ENCODE measurements at regions not wholly inside any gene's neighbourhood (a gene's known extent, or its start where the extent isn't known, plus 50 kb on each side); places are given as distances from the start of the nearest gene placed in this dataset.

GRCh38 chr4:112975567-112976355 lies 73.7 kb upstream of the ANK2 start:
- H3K4me3 ChIP-seq (ENCODE audit: control extremely low read depth in 1 of 5, extremely low read depth in 1 of 5, insufficient read depth in 1 of 5, low read depth in 2 of 5, low read length in 4 of 5): no peak overlapping the region
- Mint-ChIP-seq H3K4me3 (no peak overlapping the region), H3K27ac (no peak overlapping the region), H3K27me3 (no peaks in the 10 kb centered on the region), H3K4me1 (no peaks in the 10 kb centered on the region), H3K9me3 (ENCODE audit: insufficient read depth) (no peaks in the 10 kb centered on the region)
- no peaks in the 10 kb centered on the region for H3K79me2 ChIP-seq (ENCODE audit: control insufficient read depth, insufficient read depth, low read length)
- CTCF ChIA-PET: interaction anchor here (0.7 to 2.2 kb wide), 2 partner anchors 24 to 34 kb away, joined by 3 to 5 read pairs; no protein-coding TSS in a partner anchor
- no peaks in the 10 kb centered on the region for H3K4me1 ChIP-seq (ENCODE audit: control insufficient read depth in 2 of 2, insufficient read depth in 2 of 2, low read length in 2 of 2)
- no peak overlapping the region for H3K27ac ChIP-seq (ENCODE audit: low read length in 2 of 2)
- H3K4me2 ChIP-seq (replicated peaks; ENCODE audit: low read depth, low read length, poor library complexity, severe bottlenecking): no peak overlapping the region
- no peak overlapping the region for H3K9ac ChIP-seq (ENCODE audit: low read length)
- TF ChIP-seq CTCF (IDR thresholded peaks at IDR 0.05): no peak
- TF ChIP-seq EZH2 (IDR thresholded peaks at IDR 0.05; ENCODE audit: borderline replicate concordance, insufficient read depth, low read depth, low read length, poor library complexity, severe bottlenecking): no peak
- DNase-seq (no peak), ATAC-seq (ENCODE audit: low read depth) (no peak)
- no peak overlapping the region for H2AFZ ChIP-seq (ENCODE audit: insufficient read depth, low read depth, low read length, poor library complexity, severe bottlenecking)
- POLR2A ChIA-PET: no interaction called here
- peaks cover 0 to 12% (median 0%) of the 10 kb centered on the region in 3 donors for H3K9me3 ChIP-seq (ENCODE audit: control extremely low read depth in 1 of 3, control insufficient read depth in 2 of 3, insufficient read depth in 1 of 3, low read length in 2 of 3)
- 60% methylated on average over 1 of the region's 6 CpGs for WGBS (ENCODE audit: insufficient coverage)
- H4K20me1 ChIP-seq (ENCODE audit: control insufficient read depth, insufficient read depth, low read length, poor library complexity, severe bottlenecking): no peaks in the 10 kb centered on the region
- no peaks in the 10 kb centered on the region for H3K27me3 ChIP-seq (replicated peaks in 1 of 4; ENCODE audit: control extremely low read depth in 1 of 4, control insufficient read depth in 3 of 4, insufficient read depth in 4 of 4, low read length in 3 of 4)
- intact Hi-C loops (cut with micrococcal nuclease): no loop called here
- H3K36me3 ChIP-seq (replicated peaks in 1 of 2; ENCODE audit: control extremely low read depth in 1 of 2, control insufficient read depth in 1 of 2, extremely low read depth in 1 of 2, insufficient read depth in 2 of 2, low read length in 1 of 2): no peaks in the 10 kb centered on the region

GRCh38 chr4:112978691-112979472 lies 70.6 kb upstream of the ANK2 start:
- TF ChIP-seq CTCF (IDR thresholded peaks at IDR 0.05): no peak
- no peak for TF ChIP-seq EZH2 (IDR thresholded peaks at IDR 0.05; ENCODE audit: borderline replicate concordance, insufficient read depth, low read depth, low read length, poor library complexity, severe bottlenecking)
- Histone ChIP-seq H3K36me3 (replicated peaks in 1 of 2; ENCODE audit: control extremely low read depth in 1 of 2, control insufficient read depth in 1 of 2, extremely low read depth in 1 of 2, insufficient read depth in 2 of 2, low read length in 1 of 2) (no peaks in the 10 kb centered on the region), H3K9me3 (ENCODE audit: control extremely low read depth in 1 of 3, control insufficient read depth in 2 of 3, insufficient read depth in 1 of 3, low read length in 2 of 3) (peaks cover 0 to 12% (median 0%) of the 10 kb centered on the region in 3 donors), H2AFZ (ENCODE audit: insufficient read depth, low read depth, low read length, poor library complexity, severe bottlenecking) (no peak overlapping the region), H3K4me2 (replicated peaks; ENCODE audit: low read depth, low read length, poor library complexity, severe bottlenecking) (no peak overlapping the region), H3K27ac (ENCODE audit: low read length in 2 of 2) (no peak overlapping the region), H3K4me1 (ENCODE audit: control insufficient read depth in 2 of 2, insufficient read depth in 2 of 2, low read length in 2 of 2) (no peaks in the 10 kb centered on the region), H3K27me3 (replicated peaks in 1 of 4; ENCODE audit: control extremely low read depth in 1 of 4, control insufficient read depth in 3 of 4, insufficient read depth in 4 of 4, low read length in 3 of 4) (no peaks in the 10 kb centered on the region), H3K9ac (ENCODE audit: low read length) (no peak overlapping the region), H3K4me3 (ENCODE audit: control extremely low read depth in 1 of 5, extremely low read depth in 1 of 5, insufficient read depth in 1 of 5, low read depth in 2 of 5, low read length in 4 of 5) (no peak overlapping the region), H4K20me1 (ENCODE audit: control insufficient read depth, insufficient read depth, low read length, poor library complexity, severe bottlenecking) (no peaks in the 10 kb centered on the region), H3K79me2 (ENCODE audit: control insufficient read depth, insufficient read depth, low read length) (no peaks in the 10 kb centered on the region)
- DNase-seq (no peak), ATAC-seq (ENCODE audit: low read depth) (no peak)
- Mint-ChIP-seq H3K4me1 (no peaks in the 10 kb centered on the region), H3K27ac (no peak overlapping the region), H3K27me3 (no peaks in the 10 kb centered on the region), H3K4me3 (no peak overlapping the region), H3K9me3 (ENCODE audit: insufficient read depth) (no peaks in the 10 kb centered on the region)
- intact Hi-C loops (cut with micrococcal nuclease): no loop called here
- ChIA-PET CTCF (no interaction called here), POLR2A (no interaction called here)
- 93% methylated on average over 13 of the region's 14 CpGs for WGBS (ENCODE audit: insufficient coverage)

Measured in B cell (primary cell).